ENCODE measurements at regions not wholly inside any gene's neighbourhood (a gene's known extent, or its start where the extent isn't known, plus 50 kb on each side); places are given as distances from the start of the nearest gene placed in this dataset.

- Histone ChIP-seq H3K9ac (ENCODE audit: insufficient read length, low read depth) (no peak overlapping the region), H3K4me1 (ENCODE audit: insufficient read depth, insufficient read length) (peaks cover 2% of the 10 kb centered on the region), H3K36me3 (ENCODE audit: insufficient read depth, insufficient read length, low read length) (no peaks in the 10 kb centered on the region), H3K4me3 (ENCODE audit: insufficient read length, low read depth) (no peak overlapping the region), H3K9me3 (ENCODE audit: insufficient read depth, low read length) (no peaks in the 10 kb centered on the region), H3K27me3 (ENCODE audit: insufficient read depth, insufficient read length) (no peaks in the 10 kb centered on the region)
- DNase-seq (ENCODE audit: low read depth, low spot score): no peak
- no peak for TF ChIP-seq ZNF274 (IDR thresholded peaks at IDR 0.05; ENCODE audit: low read depth, low read length)
- no peak for TF ChIP-seq YY1 (IDR thresholded peaks at IDR 0.05; ENCODE audit: insufficient read depth, insufficient read length)
- TF ChIP-seq SUZ12 (IDR thresholded peaks at IDR 0.05; ENCODE audit: extremely low read depth, insufficient read depth, insufficient read length): no peak
Observed at GRCh38 chr16:7031031-7031430, 301.6 kb upstream of the RBFOX1 start.

- H3K36me3 ChIP-seq (ENCODE audit: insufficient read depth, insufficient read length, low read length): no peaks in the 10 kb centered on the region
- H3K4me1 ChIP-seq (ENCODE audit: insufficient read depth, insufficient read length): peaks cover 2% of the 10 kb centered on the region
- no peaks in the 10 kb centered on the region for H3K9me3 ChIP-seq (ENCODE audit: insufficient read depth, low read length)
- TF ChIP-seq ZNF274 (IDR thresholded peaks at IDR 0.05; ENCODE audit: low read depth, low read length) (no peak), SUZ12 (IDR thresholded peaks at IDR 0.05; ENCODE audit: extremely low read depth, insufficient read depth, insufficient read length) (no peak), YY1 (IDR thresholded peaks at IDR 0.05; ENCODE audit: insufficient read depth, insufficient read length) (no peak)
- no peak overlapping the region for H3K9ac ChIP-seq (ENCODE audit: insufficient read length, low read depth)
- H3K4me3 ChIP-seq (ENCODE audit: insufficient read length, low read depth): no peak overlapping the region
- no peaks in the 10 kb centered on the region for H3K27me3 ChIP-seq (ENCODE audit: insufficient read depth, insufficient read length)
- no peak for DNase-seq (ENCODE audit: low read depth, low spot score)
Observed at GRCh38 chr16:7027401-7027800, 305.2 kb upstream of the RBFOX1 start.

GRCh38 chr16:7026639-7027038, 306.0 kb upstream of the RBFOX1 start:
- H3K9ac ChIP-seq (ENCODE audit: insufficient read length, low read depth): no peak overlapping the region
- no peak overlapping the region for H3K4me3 ChIP-seq (ENCODE audit: insufficient read length, low read depth)
- no peak for DNase-seq (ENCODE audit: low read depth, low spot score)
- H3K36me3 ChIP-seq (ENCODE audit: insufficient read depth, insufficient read length, low read length): no peaks in the 10 kb centered on the region
- H3K27me3 ChIP-seq (ENCODE audit: insufficient read depth, insufficient read length): no peaks in the 10 kb centered on the region
- TF ChIP-seq SUZ12 (IDR thresholded peaks at IDR 0.05; ENCODE audit: extremely low read depth, insufficient read depth, insufficient read length) (no peak), YY1 (IDR thresholded peaks at IDR 0.05; ENCODE audit: insufficient read depth, insufficient read length) (no peak), ZNF274 (IDR thresholded peaks at IDR 0.05; ENCODE audit: low read depth, low read length) (no peak)
- peaks cover 2% of the 10 kb centered on the region for H3K4me1 ChIP-seq (ENCODE audit: insufficient read depth, insufficient read length)
- H3K9me3 ChIP-seq (ENCODE audit: insufficient read depth, low read length): no peaks in the 10 kb centered on the region

- H3K27me3 ChIP-seq (ENCODE audit: insufficient read depth, insufficient read length): no peaks in the 10 kb centered on the region
- H3K4me3 ChIP-seq (ENCODE audit: insufficient read length, low read depth): no peak overlapping the region
- peaks cover 2% of the 10 kb centered on the region for H3K4me1 ChIP-seq (ENCODE audit: insufficient read depth, insufficient read length)
- DNase-seq (ENCODE audit: low read depth, low spot score): peak; percentile 89
- H3K9me3 ChIP-seq (ENCODE audit: insufficient read depth, low read length): no peaks in the 10 kb centered on the region
- TF ChIP-seq SUZ12 (IDR thresholded peaks at IDR 0.05; ENCODE audit: extremely low read depth, insufficient read depth, insufficient read length) (no peak), ZNF274 (IDR thresholded peaks at IDR 0.05; ENCODE audit: low read depth, low read length) (no peak), YY1 (IDR thresholded peaks at IDR 0.05; ENCODE audit: insufficient read depth, insufficient read length) (peak; percentile 17)
- H3K9ac ChIP-seq (ENCODE audit: insufficient read length, low read depth): no peak overlapping the region
- no peaks in the 10 kb centered on the region for H3K36me3 ChIP-seq (ENCODE audit: insufficient read depth, insufficient read length, low read length)
Observed at GRCh38 chr16:7025616-7026190, 306.9 kb upstream of the RBFOX1 start.

GRCh38 chr16:7021653-7022275, 310.9 kb upstream of the RBFOX1 start:
- no peak for DNase-seq (ENCODE audit: low read depth, low spot score)
- H3K4me3 ChIP-seq (ENCODE audit: insufficient read length, low read depth): no peak overlapping the region

GRCh38 chr16:7017006-7017662, 315.5 kb upstream of the RBFOX1 start:
- DNase-seq (ENCODE audit: low read depth, low spot score): no peak
- H3K4me1 ChIP-seq (ENCODE audit: insufficient read depth, insufficient read length): no peaks in the 10 kb centered on the region

More at GRCh38 chr16:7021653-7022275, 310.9 kb upstream of the RBFOX1 start:
- H3K9me3 ChIP-seq (ENCODE audit: insufficient read depth, low read length): no peaks in the 10 kb centered on the region
- H3K27me3 ChIP-seq (ENCODE audit: insufficient read depth, insufficient read length): no peaks in the 10 kb centered on the region
- TF ChIP-seq SUZ12 (IDR thresholded peaks at IDR 0.05; ENCODE audit: extremely low read depth, insufficient read depth, insufficient read length) (no peak), ZNF274 (IDR thresholded peaks at IDR 0.05; ENCODE audit: low read depth, low read length) (no peak), YY1 (IDR thresholded peaks at IDR 0.05; ENCODE audit: insufficient read depth, insufficient read length) (no peak)
- H3K4me1 ChIP-seq (ENCODE audit: insufficient read depth, insufficient read length): no peaks in the 10 kb centered on the region
- H3K36me3 ChIP-seq (ENCODE audit: insufficient read depth, insufficient read length, low read length): no peaks in the 10 kb centered on the region
- no peak overlapping the region for H3K9ac ChIP-seq (ENCODE audit: insufficient read length, low read depth)

GRCh38 chr16:7014756-7015155, 317.9 kb upstream of the RBFOX1 start:
- no peak overlapping the region for H3K4me3 ChIP-seq (ENCODE audit: insufficient read length, low read depth)
- H3K27me3 ChIP-seq (ENCODE audit: insufficient read depth, insufficient read length): no peaks in the 10 kb centered on the region
- no peak overlapping the region for H3K9ac ChIP-seq (ENCODE audit: insufficient read length, low read depth)
- DNase-seq (ENCODE audit: low read depth, low spot score): no peak
- no peaks in the 10 kb centered on the region for H3K4me1 ChIP-seq (ENCODE audit: insufficient read depth, insufficient read length)
- H3K9me3 ChIP-seq (ENCODE audit: insufficient read depth, low read length): no peaks in the 10 kb centered on the region
- no peaks in the 10 kb centered on the region for H3K36me3 ChIP-seq (ENCODE audit: insufficient read depth, insufficient read length, low read length)
- TF ChIP-seq YY1 (IDR thresholded peaks at IDR 0.05; ENCODE audit: insufficient read depth, insufficient read length): no peak
- TF ChIP-seq SUZ12 (IDR thresholded peaks at IDR 0.05; ENCODE audit: extremely low read depth, insufficient read depth, insufficient read length): no peak
- no peak for TF ChIP-seq ZNF274 (IDR thresholded peaks at IDR 0.05; ENCODE audit: low read depth, low read length)

More at GRCh38 chr16:7017006-7017662, 315.5 kb upstream of the RBFOX1 start:
- Histone ChIP-seq H3K36me3 (ENCODE audit: insufficient read depth, insufficient read length, low read length) (no peaks in the 10 kb centered on the region), H3K4me3 (ENCODE audit: insufficient read length, low read depth) (no peak overlapping the region), H3K27me3 (ENCODE audit: insufficient read depth, insufficient read length) (no peaks in the 10 kb centered on the region), H3K9ac (ENCODE audit: insufficient read length, low read depth) (no peak overlapping the region), H3K9me3 (ENCODE audit: insufficient read depth, low read length) (no peaks in the 10 kb centered on the region)
- TF ChIP-seq ZNF274 (IDR thresholded peaks at IDR 0.05; ENCODE audit: low read depth, low read length): no peak
- no peak for TF ChIP-seq YY1 (IDR thresholded peaks at IDR 0.05; ENCODE audit: insufficient read depth, insufficient read length)
- TF ChIP-seq SUZ12 (IDR thresholded peaks at IDR 0.05; ENCODE audit: extremely low read depth, insufficient read depth, insufficient read length): no peak
